ENCODE measurements at regions not wholly inside any gene's neighbourhood (a gene's known extent, or its start where the extent isn't known, plus 50 kb on each side); places are given as distances from the start of the nearest gene placed in this dataset.

DNA sequence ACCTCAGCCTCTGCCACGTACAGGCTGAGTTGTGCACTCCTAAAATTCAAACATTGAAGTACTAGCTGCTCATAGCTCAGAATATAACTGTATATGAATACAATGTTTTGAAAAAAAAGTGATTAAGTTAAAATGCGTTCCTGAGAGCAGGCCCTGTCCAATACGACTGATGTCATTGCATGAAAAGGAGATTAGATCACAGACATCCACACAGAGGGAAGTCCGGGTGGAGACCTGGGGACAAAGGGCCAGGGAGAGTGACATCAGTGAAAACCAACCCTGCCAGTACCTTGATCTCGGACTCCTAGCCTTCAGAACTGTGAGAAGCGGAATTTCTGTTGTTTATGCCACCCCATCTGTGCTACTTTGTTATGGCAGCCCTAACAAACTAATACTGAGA, 311.4 kb upstream of the NR2F2 start:
- no peak for DNase-seq (ENCODE audit: low read depth)

DNA sequence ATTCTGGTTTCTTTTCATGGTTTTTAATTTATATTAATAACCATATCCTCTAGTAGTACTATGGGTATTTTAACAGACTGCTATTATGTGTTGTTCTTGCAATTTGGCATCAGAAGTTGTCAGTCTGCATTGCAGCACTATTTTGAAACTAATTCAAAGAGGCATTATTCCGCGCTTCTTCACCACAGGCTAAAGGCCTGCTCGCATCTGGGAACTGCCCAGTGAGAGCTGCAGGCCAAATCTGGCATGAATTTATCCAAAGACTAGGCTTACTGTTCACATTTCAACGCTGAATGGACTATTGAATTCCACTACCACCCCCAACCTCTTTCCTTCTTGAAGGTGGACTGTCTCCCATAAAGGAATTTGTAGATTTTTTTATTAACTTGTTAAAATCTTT, 310.4 kb upstream of the NR2F2 start:
- no peak for DNase-seq (ENCODE audit: low read depth)

DNA sequence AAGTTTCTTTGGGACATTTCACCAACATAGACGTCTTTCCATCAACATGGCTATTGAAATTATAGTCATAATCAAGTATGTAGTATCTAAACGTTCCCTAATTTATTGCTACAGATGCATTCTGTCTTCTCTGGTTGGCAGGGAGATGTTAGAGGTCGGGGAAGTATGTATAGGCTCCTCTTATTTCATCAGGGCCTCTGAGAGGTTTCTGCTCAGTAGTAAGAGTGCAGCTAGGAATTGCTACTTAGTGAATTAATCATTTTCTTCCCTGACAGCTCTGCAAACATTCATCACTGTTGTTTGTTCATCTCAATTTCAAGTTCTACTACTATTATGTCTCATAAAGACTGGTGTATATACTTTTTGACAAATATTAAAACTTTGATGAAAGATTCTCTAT, 309.7 kb upstream of the NR2F2 start:
- no peak for DNase-seq (ENCODE audit: low read depth)

DNA sequence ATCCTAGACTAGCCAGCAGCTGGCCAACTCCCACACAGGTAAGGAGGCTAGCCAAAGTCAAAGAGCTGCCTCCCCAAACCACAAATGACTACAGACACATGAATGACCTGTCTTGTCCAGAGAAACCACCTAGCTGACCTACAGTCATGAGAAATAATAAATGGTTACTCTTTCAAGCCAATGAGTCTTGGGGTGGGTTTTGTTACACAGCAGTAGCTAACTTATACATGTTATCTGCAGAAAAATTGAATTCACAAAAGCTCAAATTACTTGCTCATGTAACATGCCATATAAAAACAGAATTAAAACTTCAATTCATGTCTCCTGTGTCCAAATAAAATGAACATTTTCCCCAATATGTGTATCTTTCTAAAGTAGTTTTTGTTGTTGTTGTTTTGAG, 307.4 kb upstream of the NR2F2 start:
- no peak for DNase-seq (ENCODE audit: low read depth)

DNA sequence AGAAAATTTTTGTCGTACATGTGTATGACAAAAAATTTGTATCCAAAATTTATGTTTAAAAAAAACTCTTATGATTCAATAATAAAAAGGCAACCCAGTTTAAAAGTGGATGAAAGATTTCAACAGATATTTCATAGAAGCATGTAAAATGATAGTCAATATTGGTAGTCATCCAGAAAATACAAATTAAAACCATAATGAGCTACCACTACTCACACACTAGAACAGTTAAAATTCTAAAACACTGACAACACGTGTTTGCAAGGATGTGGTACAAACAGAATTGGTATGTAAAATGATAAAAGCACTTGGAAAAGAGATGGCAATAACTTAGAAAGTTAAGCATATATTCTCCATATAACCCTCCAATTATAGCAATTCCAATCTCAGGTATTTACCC, 303.0 kb upstream of the NR2F2 start:
- DNase-seq (ENCODE audit: low read depth): no peak

DNA sequence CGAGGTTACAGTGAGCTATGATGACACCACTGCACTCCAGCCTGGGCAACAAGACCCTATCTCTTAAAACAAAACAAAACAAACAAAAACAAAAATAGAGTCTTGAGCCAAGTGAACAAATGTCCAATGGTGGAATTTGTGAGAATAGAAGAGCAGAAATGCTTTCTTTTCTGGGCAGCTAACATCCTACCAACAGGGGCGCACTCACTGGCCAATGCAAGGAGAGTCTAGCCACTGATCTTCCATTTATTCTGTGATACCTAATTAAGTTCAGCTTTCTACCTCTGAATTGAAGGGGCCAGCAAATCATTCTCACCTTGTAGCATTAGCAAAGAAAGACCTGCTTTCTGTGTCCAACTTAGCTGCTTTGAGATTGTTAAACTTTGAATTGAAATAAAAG, 301.9 kb upstream of the NR2F2 start:
- no peak for DNase-seq (ENCODE audit: low read depth)

DNA sequence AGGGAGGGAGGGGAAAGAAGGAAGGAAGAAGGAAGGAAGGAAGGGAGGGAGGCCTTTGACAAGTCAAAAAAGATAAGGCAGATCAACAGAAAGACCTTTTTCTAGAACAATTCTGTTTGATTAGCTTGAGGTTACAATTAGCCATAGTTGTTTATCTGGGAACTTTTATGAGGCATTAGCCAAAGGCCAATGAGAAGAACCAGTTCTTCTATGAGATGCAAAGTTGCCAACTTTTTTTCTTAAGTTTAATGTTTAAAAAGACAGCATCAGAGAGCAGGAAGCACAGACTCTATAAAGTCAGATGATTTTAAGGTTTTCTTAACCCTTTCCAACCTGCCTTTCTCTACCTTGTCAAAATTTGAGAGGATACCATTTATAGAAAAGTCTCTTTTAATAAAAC, 301.3 kb upstream of the NR2F2 start:
- no peak for DNase-seq (ENCODE audit: low read depth)

DNA sequence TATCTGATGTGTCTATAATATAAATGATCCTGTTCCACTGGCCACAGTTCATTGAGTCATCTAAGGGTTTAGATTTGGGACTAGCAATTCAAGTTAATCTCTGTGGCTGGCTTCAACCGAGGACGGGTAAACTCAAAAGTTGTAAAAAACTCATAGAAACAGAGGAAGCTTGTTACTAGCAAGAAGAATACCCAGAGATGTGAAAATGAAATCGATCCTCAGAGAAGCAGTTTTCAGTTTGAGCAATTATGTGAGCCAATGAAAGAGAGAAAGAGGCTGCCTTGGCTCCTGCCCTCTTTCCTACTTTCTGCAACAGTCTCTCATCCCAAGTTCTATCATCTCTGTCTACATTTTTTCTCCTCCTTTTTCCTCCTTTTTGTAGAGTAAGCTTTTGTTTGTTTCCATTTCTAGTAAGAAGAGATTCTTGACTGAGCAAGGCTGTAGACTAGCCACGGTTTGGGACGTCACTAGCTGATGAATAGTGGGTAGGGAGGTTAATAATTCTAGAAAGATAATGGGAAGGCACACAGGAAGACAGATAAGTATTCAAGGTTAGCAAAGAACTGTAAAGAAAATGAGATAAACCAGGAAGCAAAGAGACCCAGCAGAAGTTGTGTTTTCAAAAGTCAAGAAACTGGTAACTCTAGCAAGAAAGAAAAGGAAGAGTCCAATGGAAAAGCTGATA, 298.9 kb upstream of the NR2F2 start:
- DNase-seq (ENCODE audit: low read depth): no peak

DNA sequence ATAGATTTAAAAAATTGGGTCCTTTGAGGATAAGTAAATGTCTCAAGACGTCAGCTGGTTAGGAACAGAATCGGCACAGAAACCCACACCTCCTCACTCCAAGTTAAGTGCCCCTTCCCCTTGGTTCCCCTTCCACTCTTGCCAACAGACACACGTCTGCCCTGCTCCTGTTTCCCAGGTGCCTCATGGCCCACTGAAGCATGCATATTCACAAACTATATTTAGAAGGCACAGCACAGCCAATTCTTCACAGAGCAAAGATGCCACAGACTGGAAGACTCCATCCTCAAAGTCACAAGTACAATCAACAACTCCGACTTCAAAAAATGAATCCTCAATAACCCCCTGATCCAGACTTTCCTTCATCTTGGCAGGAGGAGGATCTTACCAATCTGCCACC, 295.4 kb upstream of the NR2F2 start:
- no peak for DNase-seq (ENCODE audit: low read depth)

DNA sequence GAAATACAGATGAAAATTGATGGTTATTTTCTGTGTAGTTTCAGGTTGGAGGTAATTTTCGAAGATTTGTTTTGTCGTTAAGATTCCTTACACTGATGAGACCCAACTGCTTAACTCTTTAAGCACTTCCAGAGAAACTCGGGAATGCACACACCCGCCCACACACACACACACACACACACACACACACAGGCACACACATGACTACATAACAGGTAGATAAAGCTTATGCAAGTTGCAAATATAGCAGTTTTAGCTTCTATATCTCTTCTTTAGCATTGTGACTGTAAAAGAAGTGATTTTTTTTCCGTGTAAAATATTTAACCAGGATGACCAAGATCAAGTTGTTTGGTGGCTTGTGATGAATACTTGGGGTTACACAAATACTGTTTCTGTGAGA, 294.9 kb upstream of the NR2F2 start:
- no peak for DNase-seq (ENCODE audit: low read depth)

DNA sequence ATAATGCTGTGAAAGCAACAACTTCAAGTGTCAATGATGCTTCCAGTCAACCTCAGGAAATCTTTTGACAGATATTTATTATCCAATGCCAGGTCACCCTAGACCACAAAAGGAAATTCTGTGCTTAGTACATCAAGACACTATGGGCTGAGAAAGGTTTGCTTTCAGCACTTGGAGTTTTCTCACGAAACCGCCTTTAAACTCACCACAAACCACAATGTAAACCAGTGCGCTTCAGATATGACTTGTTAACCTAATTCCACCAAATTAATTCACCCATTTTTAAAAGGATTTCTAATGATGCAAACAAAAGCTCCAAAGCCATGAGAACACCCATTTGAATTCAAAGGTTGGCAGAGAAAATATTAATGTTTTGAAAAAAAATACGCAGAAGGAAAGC, 292.9 kb upstream of the NR2F2 start:
- no peak for DNase-seq (ENCODE audit: low read depth)

DNA sequence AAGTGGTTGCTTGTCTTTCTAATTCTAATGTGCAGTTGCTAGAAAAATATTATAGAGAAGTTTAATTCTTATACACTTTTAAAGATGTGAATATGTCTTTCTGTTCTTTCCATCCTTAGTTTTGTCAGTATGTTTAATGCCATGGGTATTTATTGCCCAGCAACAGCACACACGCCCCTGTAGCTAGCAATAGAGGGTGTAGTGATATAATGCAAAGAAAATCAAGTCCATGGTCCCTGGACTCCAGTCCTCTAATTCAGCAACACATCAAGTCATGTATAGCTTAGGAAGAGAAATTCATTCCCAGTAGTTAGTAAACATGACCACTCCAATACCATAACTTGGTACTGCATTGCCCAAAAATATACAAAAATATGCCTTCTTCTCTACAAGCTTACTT, 292.4 kb upstream of the NR2F2 start:
- DNase-seq (ENCODE audit: low read depth): no peak

DNA sequence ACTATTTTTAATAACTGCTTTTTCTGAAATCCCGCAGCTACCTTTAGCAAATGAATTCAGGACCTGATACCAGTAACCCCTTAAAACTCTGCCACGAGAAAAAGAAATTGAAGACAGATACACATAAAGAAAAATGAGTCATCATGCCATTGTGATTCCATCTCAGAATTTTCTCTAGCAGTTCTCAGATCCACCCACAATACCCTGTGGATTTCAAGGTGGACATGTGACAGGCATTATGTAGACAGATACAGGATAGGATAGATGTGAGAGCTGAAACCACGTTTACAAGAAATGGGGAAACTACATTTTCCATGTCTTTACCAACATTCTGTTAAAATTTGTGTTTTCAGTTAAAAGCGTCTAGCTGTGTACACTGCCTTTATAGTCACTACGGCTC, 291.9 kb upstream of the NR2F2 start:
- no peak for DNase-seq (ENCODE audit: low read depth)

DNA sequence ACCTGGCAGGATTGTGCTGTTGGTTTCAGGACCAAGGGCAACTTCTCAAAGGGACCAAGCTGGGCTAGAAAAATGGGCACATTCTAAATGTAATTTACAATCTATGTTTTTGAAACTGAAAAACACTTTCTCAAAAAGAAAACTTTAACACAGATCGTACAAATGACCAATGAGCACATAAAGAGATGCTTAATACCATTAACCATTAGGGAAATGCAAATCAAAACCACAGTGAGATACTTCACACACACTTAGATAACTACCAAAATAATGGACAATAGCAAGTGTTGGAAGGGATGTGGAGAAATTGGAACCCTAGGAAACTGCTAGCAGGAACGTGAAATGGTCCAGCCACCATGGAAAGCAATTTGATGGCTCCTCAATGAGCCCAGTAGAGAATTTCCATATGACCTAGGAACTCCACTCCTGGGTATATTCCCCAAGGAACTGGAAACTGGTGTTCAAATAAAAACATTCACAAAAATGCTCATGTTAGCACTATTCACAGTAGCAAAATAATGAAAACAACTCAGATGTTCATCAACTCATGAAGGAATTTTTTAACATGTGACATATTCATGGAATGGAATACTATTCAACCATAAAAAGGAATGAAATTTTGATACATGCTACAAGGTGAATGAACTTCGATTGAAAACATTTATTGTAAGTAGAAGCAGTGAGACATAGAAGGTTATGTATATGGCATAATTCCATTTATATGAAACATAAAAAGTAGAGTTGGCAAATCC, 288.3 kb upstream of the NR2F2 start:
- DNase-seq (ENCODE audit: low read depth): no peak

DNA sequence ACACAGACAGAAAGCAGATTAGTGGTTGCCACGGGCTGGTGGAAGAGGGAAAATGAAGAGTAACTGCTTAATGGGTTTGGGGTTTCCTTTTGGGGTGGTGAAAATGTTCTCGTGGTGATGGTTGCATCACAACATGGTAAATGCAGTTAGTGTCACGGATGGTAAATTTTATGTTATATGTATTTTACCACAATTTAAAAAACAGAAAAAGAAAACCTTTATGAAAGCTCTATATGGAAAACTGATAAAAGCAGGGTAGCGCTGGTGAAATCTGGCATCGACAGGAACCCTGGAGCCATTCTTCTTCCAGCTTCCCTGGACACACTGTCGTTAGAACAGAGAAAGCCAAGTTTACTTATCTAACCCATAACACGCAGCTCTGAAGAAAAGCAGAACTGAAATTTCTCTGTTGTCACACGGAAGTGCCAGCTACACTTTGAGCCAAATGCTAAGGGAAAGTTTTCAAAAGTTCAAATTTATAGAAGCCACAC, 287.7 kb upstream of the NR2F2 start:
- no peak for DNase-seq (ENCODE audit: low read depth)

DNA sequence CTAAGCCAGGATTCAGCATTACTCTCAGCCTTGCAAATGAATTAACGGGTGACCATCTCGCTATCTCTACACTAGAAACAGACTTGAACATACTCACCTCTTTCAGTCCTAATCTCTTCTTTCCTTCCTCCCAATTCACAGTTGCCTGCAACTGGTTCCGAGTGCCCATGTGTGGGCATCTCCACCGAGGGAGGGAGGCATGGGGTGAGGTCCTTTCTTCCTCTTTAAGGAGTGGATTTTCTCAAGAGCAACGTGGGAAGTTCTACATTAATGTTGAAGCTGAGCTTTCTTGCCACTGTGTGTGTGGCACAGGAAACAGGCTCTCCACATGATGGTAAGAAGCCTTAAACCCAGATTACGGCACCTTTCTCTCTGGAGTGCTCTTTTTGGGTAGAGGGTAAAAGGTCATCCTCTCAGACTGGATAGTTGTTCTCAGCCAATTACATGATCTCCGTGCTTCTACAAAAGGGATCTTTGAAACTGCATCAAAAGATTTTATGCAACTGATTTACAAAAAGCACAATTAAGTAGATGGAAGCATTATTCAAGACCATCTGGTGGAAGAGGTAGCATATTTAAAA, 286.8 kb upstream of the NR2F2 start:
- DNase-seq (ENCODE audit: low read depth): no peak

DNA sequence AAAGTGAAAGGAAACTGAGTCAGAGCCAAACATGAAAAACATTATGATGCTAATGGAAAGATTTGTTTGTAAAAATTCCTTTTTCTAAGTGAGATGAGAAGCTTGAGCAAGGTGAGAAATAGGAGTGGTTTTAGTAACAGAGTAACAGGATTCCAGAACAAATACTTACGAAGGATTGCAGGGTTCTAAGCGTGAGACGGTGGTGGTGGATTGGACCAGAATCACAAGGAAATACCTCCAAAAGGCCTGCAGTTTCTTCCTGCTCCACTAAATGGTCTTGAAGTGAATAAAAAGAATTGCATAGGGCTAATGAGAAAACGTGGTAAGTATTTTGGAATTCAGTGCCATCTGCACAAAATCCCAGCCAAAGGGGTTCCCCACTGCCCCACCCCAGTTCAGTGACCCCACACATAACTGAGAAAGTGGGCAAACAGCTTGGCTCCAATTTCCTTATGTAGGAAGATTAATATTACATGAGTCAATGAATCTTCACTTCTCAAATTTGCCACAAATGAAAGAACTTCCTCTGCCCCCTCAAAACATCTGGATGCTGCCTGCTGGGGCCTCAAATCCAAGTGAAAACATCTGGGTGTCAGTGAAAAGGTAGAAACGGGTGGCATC, 283.8 kb upstream of the NR2F2 start:
- DNase-seq (ENCODE audit: low read depth): no peak

DNA sequence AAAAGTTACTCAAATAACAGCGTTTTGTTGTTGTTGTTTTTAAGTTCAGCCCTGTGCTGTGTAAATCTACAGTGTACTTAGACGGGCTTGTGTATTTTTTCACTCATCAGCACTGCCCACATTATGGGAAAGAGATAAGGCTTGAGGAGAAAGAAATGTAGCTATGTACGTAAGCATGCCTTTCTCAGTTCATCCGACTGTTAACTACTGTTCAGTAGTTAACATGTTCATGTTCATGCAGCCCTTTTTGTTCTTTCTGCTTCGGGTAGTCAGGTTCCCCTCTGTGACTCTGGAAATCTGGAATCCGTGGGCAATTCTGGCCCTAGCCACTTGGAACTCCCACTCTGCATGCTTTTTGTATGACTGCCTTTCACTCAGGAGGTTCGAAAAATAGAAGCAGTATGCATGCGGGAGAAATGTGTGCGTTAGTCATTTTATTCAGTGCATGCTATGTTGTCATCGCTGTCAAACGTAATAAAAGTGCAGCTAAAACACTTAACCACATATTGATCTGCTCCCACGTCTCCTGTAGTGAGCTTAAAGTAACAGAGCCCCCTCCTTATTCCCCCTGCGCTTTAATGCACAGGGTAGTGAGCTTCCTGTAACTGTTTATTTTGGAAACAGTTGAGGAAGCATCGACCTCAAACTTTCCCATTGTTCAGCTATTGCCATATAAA, 283.1 kb upstream of the NR2F2 start:
- no peak for DNase-seq (ENCODE audit: low read depth)

DNA sequence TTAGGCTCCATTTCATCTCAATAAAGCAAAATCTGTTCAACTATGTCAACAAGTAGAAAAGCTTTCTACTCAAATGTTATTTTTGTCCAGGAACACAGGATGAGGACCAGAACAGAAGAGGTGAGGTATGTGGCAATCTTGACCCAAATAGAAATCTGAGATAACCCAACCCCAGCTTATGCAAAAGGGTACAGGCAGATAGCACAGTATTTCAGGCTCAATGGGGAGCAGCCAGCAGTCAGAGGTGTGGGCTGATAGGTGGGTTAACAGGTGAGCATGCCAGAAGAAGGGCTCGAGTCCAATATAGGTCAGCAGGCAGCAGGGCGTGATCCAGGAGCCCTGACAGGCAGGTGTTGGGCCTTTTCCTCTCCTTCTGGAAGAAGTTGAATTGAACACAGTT, 281.2 kb upstream of the NR2F2 start:
- no peak for DNase-seq (ENCODE audit: low read depth)

DNA sequence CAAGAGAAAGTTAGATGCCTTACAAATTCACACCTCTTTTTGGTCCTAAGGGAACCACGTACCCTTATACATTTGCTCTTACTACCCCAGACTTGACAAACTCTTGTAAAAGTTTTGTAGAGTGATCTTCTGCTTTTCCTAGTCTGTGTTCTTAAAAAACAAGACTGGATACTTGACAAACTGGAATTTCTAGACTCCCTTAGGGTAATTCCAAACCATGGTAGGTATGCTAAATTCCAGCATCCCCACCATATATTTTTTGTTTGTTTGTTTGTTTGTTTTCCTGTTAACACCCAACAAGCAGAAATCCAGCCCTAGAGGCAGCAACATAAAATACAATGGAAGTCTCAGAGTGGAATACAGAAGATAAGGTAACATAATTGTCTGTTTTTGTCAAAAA, 280.7 kb upstream of the NR2F2 start:
- no peak for DNase-seq (ENCODE audit: low read depth)

DNA sequence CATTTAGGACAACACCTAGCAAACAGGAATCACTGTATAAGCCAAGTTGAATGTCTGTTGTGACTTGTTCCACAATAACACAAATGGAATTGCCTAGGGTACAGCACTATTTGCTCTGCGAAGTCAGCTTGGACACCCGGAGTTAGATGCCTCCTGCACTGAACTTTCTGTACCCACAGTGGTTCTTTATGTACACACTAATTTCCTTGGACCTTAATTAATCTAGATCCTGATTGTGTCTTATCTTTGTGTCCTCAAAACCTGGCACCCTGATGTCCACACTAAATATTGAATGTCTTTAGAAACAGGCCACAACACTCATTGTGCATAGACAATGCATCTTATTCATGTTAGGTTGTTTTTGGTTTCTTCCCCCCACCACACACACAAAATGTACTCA, 278.9 kb upstream of the NR2F2 start:
- DNase-seq (ENCODE audit: low read depth): no peak

DNA sequence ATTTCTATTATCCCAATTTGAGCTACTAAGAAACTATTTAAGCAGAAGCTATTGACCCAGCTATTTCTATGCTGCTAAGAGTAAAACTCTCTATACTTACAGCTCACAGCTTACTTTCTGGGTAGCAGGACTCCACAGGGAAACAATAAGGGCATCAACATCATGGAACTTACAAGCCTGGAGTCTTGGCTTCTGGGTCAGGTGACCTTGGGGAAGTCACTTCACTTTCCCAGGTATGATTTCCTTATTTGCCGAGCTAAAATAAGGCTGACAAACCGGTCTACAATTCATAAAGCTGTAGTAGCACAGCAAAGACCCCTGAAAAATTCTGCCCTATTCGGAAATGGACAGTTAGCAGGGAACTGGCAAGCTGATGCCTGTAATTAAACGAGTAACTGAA, 278.3 kb upstream of the NR2F2 start:
- no peak for DNase-seq (ENCODE audit: low read depth)
